B cell (primary cell): ENCODE measurements at regions not wholly inside any gene's neighbourhood (a gene's known extent, or its start where the extent isn't known, plus 50 kb on each side); places are given as distances from the start of the nearest gene placed in this dataset.

Source experiments
- ATAC-seq: fragments of 200-7000 bp; cut with Tn5 transposase; one replicate; pipeline ENCODE4 v1.10.0; 2021; ENCODE audit warnings: low read depth, mild to moderate bottlenecking, moderate number of reproducible peaks, moderate library complexity
- CTCF ChIA-PET: fragments of 350-600 bp; sonication (Branson Sonifier 250); formaldehyde crosslinking; loops from one replicate; lab custom pipeline; 2021; ENCODE audit warnings: antibody characterized with exemption, inconsistent platforms; lab: Charles Lee
- POLR2A ChIA-PET: fragments of 350-600 bp; sonication (Branson Sonifier 250); formaldehyde crosslinking; loops from one replicate; lab custom pipeline; 2021; ENCODE audit warnings: antibody characterized with exemption; lab: Charles Lee
- DNase-seq: peaks from one replicate; pipeline ENCODE4 v3.0.0; 2013
- H2AFZ ChIP-seq: 2 replicates; pipeline ENCODE4 v1.6.1; 2012; ENCODE audit warnings: mild to moderate bottlenecking, low read depth, low read length; ENCODE audit not compliant: insufficient read depth, poor library complexity, severe bottlenecking
- H3K27ac ChIP-seq, 2 donors: 1 replicate in 1 of 2; 2 replicates in 1 of 2; pipeline ENCODE4 v1.5.1; 2012 to 2013; ENCODE audit warnings: low read length in 2 of 2, mild to moderate bottlenecking in 2 of 2, moderate library complexity in 1 of 2
- H3K27me3 ChIP-seq, 4 experiments: fragments of 200-600 bp in 1 of 4; sonication (generic) in 1 of 4; replicated peaks in 1 of 4; 1 replicate in 2 of 4; 2 replicates in 2 of 4; pipeline versions ENCODE4 v1.6.1 to v1.7.0; 2013 to 2016; ENCODE audit warnings: low read length in 3 of 4, mild to moderate bottlenecking in 2 of 4, mixed read lengths in 1 of 4, moderate library complexity in 1 of 4; ENCODE audit not compliant: insufficient read depth in 4 of 4, control insufficient read depth in 3 of 4; ENCODE audit errors: control extremely low read depth in 1 of 4
- H3K36me3 ChIP-seq, 2 experiments: replicated peaks in 1 of 2; 1 replicate in 1 of 2; 2 replicates in 1 of 2; pipeline versions ENCODE4 v1.6.1 to v1.7.1; 2013; ENCODE audit warnings: low read length in 1 of 2; ENCODE audit not compliant: insufficient read depth in 2 of 2, control insufficient read depth in 1 of 2; ENCODE audit errors: control extremely low read depth in 1 of 2, extremely low read depth in 1 of 2
- H3K4me1 ChIP-seq, 2 donors: fragments of 200-600 bp in 1 of 2; sonication (generic) in 1 of 2; 1 replicate in 1 of 2; 2 replicates in 1 of 2; pipeline versions ENCODE4 v1.5.1 to v1.6.1; 2013 to 2017; ENCODE audit warnings: low read length in 2 of 2; ENCODE audit not compliant: control insufficient read depth in 2 of 2, insufficient read depth in 2 of 2
- H3K4me2 ChIP-seq: replicated peaks from 2 replicates; pipeline ENCODE3; 2012; ENCODE audit warnings: mild to moderate bottlenecking, low read depth, low read length; ENCODE audit not compliant: poor library complexity, severe bottlenecking
- H3K4me3 ChIP-seq, 5 experiments: fragments of 200-600 bp in 1 of 5; sonication (generic) in 1 of 5; 1 replicate in 3 of 5; 2 replicates in 2 of 5; pipeline versions ENCODE4 v1.5.1 to v1.7.0; 2011 to 2016; ENCODE audit warnings: low read length in 4 of 5, mild to moderate bottlenecking in 4 of 5, low read depth in 2 of 5, control low read depth in 1 of 5, moderate library complexity in 1 of 5; ENCODE audit not compliant: insufficient read depth in 1 of 5; ENCODE audit errors: control extremely low read depth in 1 of 5, extremely low read depth in 1 of 5
- H3K79me2 ChIP-seq: fragments of 200-600 bp; sonication (generic); one replicate; pipeline ENCODE4 v1.6.0; 2016; ENCODE audit warnings: low read length; ENCODE audit not compliant: control insufficient read depth, insufficient read depth
- H3K9ac ChIP-seq: fragments of 200-600 bp; sonication (generic); 2 replicates; pipeline ENCODE4 v1.6.1; 2017; ENCODE audit warnings: mild to moderate bottlenecking, low read length, moderate library complexity
- H3K9me3 ChIP-seq, 3 donors: one replicate each; pipeline versions ENCODE4 v1.6.1 to v1.7.1; 2013; ENCODE audit warnings: low read length in 2 of 3; ENCODE audit not compliant: control insufficient read depth in 2 of 3, insufficient read depth in 1 of 3; ENCODE audit errors: control extremely low read depth in 1 of 3
- H4K20me1 ChIP-seq: 2 replicates; pipeline ENCODE4 v1.6.0; 2012; ENCODE audit warnings: mild to moderate bottlenecking, low read length; ENCODE audit not compliant: insufficient read depth, control insufficient read depth, poor library complexity, severe bottlenecking
- H3K27ac Mint-ChIP-seq: one replicate; pipeline ENCODE4 v1.8.0; 2021; ENCODE audit warnings: mixed read lengths
- H3K27me3 Mint-ChIP-seq: one replicate; pipeline ENCODE4 v1.8.0; 2021; ENCODE audit warnings: mixed read lengths
- H3K4me1 Mint-ChIP-seq: one replicate; pipeline ENCODE4 v1.8.0; 2021; ENCODE audit warnings: mixed read lengths
- H3K4me3 Mint-ChIP-seq: one replicate; pipeline ENCODE4 v1.8.0; 2021; ENCODE audit warnings: mixed read lengths
- H3K9me3 Mint-ChIP-seq: one replicate; pipeline ENCODE4 v1.8.0; 2022; ENCODE audit warnings: mixed read lengths; ENCODE audit not compliant: insufficient read depth
- EZH2 ChIP-seq: IDR thresholded peaks from 2 replicates; pipeline ENCODE4 v1.6.1; 2012; ENCODE audit warnings: borderline replicate concordance, low read depth, mild to moderate bottlenecking, moderate library complexity, low read length; ENCODE audit not compliant: insufficient read depth, poor library complexity, severe bottlenecking
- WGBS: methylation state at CpG from one replicate; pipeline ENCODE4 v1.1.5; 2013; ENCODE audit warnings: missing lambda C conversion rate; ENCODE audit not compliant: insufficient coverage; 5-methylcytosine and 5-hydroxymethylcytosine counted together
- intact Hi-C: fragments of 100-400 bp; cut with micrococcal nuclease; formaldehyde crosslinking; loops from one replicate; pipeline ENCODE4 v1.10.0; 2022
- TF ChIP-seq, protein P1 (sequence below): fragments of 200-600 bp; IDR thresholded peaks from one replicate; pipeline ENCODE4 v1.8.0; 2022; ENCODE audit warnings: antibody characterized with exemption, mild to moderate bottlenecking

DNA sequence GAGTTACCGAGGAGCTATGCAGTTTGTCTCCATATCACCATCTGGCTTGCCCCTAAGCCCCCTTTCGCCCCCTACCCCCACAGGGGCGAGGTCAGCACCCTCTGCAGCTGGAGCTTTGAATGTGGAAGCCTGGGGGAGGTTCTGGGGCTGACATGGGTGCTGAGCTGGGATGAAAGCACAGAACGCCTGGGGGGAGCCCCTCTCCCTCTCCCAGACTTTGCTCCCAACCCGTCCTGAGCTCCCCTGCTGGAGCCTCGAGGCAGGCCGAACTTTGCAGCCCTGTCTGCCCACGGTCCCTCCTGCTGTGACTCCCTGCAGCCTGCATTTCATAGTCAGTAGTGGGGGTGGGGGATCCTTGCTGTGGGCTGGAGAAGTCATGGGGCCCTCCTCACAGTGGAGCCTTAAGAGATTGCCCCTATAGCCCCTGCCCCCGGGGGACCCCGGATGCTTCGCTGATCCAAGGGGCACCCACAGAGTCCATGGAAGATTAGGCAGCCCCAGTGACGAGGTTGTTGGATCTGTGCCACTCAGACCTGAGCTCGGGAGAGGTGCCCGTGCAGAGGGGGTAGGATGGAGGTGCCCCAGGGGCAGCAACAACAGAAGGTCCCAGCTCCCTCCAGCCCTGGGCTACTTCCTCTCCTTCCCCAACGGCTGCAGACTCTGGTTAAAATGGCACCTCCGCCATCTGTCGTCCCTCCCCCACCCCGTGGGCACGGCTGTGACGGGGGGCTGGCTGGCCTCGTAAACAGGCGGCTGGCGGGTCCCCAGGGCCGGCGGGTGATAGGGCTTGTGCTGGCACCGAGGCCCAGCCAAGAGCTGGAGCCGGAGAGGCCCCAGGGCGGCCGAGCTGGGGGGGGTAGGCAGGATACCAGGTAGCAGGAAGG lies 162.0 kb downstream of the C9orf50 start:
- Histone ChIP-seq H2AFZ (peak overlapping the region; percentile 77), H3K9me3 (no peaks in the 10 kb centered on the region), H3K4me3 (peak overlapping the region in 4 of 5 experiments; percentile 22 to 61 (median 49)), H3K4me1 (peaks cover 33 to 35% of the 10 kb centered on the region in 2 donors), H3K27ac (peak overlapping the region; percentile 2 to 26), H4K20me1 (no peaks in the 10 kb centered on the region), H3K9ac (peak overlapping the region; percentile 61), H3K79me2 (no peaks in the 10 kb centered on the region), H3K36me3 (no peaks in the 10 kb centered on the region), H3K4me2 (peak overlapping the region; percentile 96), H3K27me3 (peaks cover 0 to 8% (median 3%) of the 10 kb centered on the region in 4 experiments)
- H3K9me3 Mint-ChIP-seq, result no peaks in the 10 kb centered on the region
- DNase-seq (peak; percentile 71), ATAC-seq (peak; percentile 64)
- CTCF ChIA-PET, result interaction anchor here (0.5 to 2.7 kb wide), 13 partner anchors 21 to 320 kb away, joined by 3 to 16 read pairs (median 4); partner anchors contain the start of gene IER5L
- no peak for TF ChIP-seq EZH2
- TF ChIP-seq, protein P1, sequence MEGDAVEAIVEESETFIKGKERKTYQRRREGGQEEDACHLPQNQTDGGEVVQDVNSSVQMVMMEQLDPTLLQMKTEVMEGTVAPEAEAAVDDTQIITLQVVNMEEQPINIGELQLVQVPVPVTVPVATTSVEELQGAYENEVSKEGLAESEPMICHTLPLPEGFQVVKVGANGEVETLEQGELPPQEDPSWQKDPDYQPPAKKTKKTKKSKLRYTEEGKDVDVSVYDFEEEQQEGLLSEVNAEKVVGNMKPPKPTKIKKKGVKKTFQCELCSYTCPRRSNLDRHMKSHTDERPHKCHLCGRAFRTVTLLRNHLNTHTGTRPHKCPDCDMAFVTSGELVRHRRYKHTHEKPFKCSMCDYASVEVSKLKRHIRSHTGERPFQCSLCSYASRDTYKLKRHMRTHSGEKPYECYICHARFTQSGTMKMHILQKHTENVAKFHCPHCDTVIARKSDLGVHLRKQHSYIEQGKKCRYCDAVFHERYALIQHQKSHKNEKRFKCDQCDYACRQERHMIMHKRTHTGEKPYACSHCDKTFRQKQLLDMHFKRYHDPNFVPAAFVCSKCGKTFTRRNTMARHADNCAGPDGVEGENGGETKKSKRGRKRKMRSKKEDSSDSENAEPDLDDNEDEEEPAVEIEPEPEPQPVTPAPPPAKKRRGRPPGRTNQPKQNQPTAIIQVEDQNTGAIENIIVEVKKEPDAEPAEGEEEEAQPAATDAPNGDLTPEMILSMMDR, result no peak
- H3K4me1 Mint-ChIP-seq, result peaks cover 27% of the 10 kb centered on the region
- WGBS, result 5% methylated on average over 18 of the region's 29 CpGs
- no peaks in the 10 kb centered on the region for H3K27me3 Mint-ChIP-seq
- H3K4me3 Mint-ChIP-seq, result peak overlapping the region; percentile 86
- intact Hi-C loops, result no loop called here
- H3K27ac Mint-ChIP-seq, result peak overlapping the region; percentile 90
- POLR2A ChIA-PET, result interaction anchor here (0.5 to 3.6 kb wide), 11 partner anchors 25 to 319 kb away, joined by 3 to 23 read pairs (median 5); partner anchors contain the start of gene IER5L
